H9 (cell line): ENCODE measurements at regions not wholly inside any gene's neighbourhood (a gene's known extent, or its start where the extent isn't known, plus 50 kb on each side); places are given as distances from the start of the nearest gene placed in this dataset.

Experiments
- DNase-seq: peaks from one replicate; pipeline ENCODE4 v3.0.0-alpha.2; 2017
- H2AFZ ChIP-seq: one replicate; pipeline ENCODE4 v1.6.1; 2013; ENCODE audit warnings: mild to moderate bottlenecking, low read length, control low read depth, moderate library complexity
- H2AK5ac ChIP-seq: 2 replicates; pipeline ENCODE4 v1.6.1; 2013; ENCODE audit warnings: low read length, control low read depth, mixed read lengths; ENCODE audit not compliant: insufficient read length
- H2BK120ac ChIP-seq: one replicate; pipeline ENCODE4 v1.6.1; 2013; ENCODE audit warnings: low read depth, mild to moderate bottlenecking, low read length, control low read depth, inconsistent platforms; ENCODE audit not compliant: poor library complexity, severe bottlenecking
- H2BK12ac ChIP-seq: 2 replicates; pipeline ENCODE4 v1.6.1; 2013; ENCODE audit warnings: low read length, control low read depth, mixed read lengths, low read depth; ENCODE audit not compliant: insufficient read length
- H2BK15ac ChIP-seq: 2 replicates; pipeline ENCODE4 v1.6.1; 2013; ENCODE audit warnings: low read depth, low read length, control low read depth
- H2BK20ac ChIP-seq: one replicate; pipeline ENCODE4 v1.6.1; 2013; ENCODE audit warnings: low read depth, mild to moderate bottlenecking, low read length, control low read depth, inconsistent platforms; ENCODE audit not compliant: poor library complexity, severe bottlenecking
- H2BK5ac ChIP-seq: 2 replicates; pipeline ENCODE4 v1.6.1; 2013; ENCODE audit warnings: low read length, control low read depth, mixed read lengths; ENCODE audit not compliant: insufficient read length
- H3K14ac ChIP-seq: 2 replicates; pipeline ENCODE4 v1.6.1; 2013; ENCODE audit warnings: low read length, control low read depth; ENCODE audit not compliant: insufficient read depth
- H3K18ac ChIP-seq: 2 replicates; pipeline ENCODE4 v1.6.1; 2013; ENCODE audit warnings: low read depth, mild to moderate bottlenecking, mixed read lengths, low read length, control low read depth; ENCODE audit not compliant: insufficient read length
- H3K23ac ChIP-seq: 2 replicates; pipeline ENCODE4 v1.6.1; 2013; ENCODE audit warnings: low read length, control low read depth, mixed read lengths, low read depth; ENCODE audit not compliant: insufficient read length
- H3K23me2 ChIP-seq: 2 replicates; pipeline ENCODE4 v1.6.1; 2013; ENCODE audit warnings: low read depth, mild to moderate bottlenecking, mixed read lengths, low read length, control low read depth; ENCODE audit not compliant: insufficient read length, poor library complexity, severe bottlenecking
- H3K27ac ChIP-seq: 2 replicates; pipeline ENCODE4 v1.5.1; 2013; ENCODE audit warnings: low read length, control low read depth, mixed read lengths, low read depth; ENCODE audit not compliant: insufficient read length
- H3K27me3 ChIP-seq: 2 replicates; pipeline ENCODE4 v1.6.1; 2013; ENCODE audit warnings: low read length, control low read depth, inconsistent platforms; ENCODE audit not compliant: insufficient read depth
- H3K4ac ChIP-seq: 2 replicates; pipeline ENCODE4 v1.6.1; 2013; ENCODE audit warnings: low read depth, mild to moderate bottlenecking, control low read depth, inconsistent platforms, low read length, moderate library complexity
- H3K4me1 ChIP-seq: 2 replicates; pipeline ENCODE4 v1.6.1; 2013; ENCODE audit warnings: low read length, control low read depth, inconsistent platforms; ENCODE audit not compliant: insufficient read depth
- H3K4me2 ChIP-seq: 2 replicates; pipeline ENCODE4 v1.6.1; 2013; ENCODE audit warnings: low read length, control low read depth, mixed read lengths; ENCODE audit not compliant: insufficient read length, insufficient read depth
- H3K56ac ChIP-seq: 2 replicates; pipeline ENCODE4 v1.6.1; 2013; ENCODE audit warnings: low read depth, mild to moderate bottlenecking, mixed read lengths, low read length, control low read depth; ENCODE audit not compliant: insufficient read length
- H3K79me1 ChIP-seq: 2 replicates; pipeline ENCODE4 v1.6.1; 2013; ENCODE audit warnings: low read depth, mild to moderate bottlenecking, moderate library complexity, low read length, control low read depth, inconsistent platforms; ENCODE audit not compliant: insufficient read depth, poor library complexity, severe bottlenecking
- H3K79me2 ChIP-seq: 2 replicates; pipeline ENCODE4 v1.6.1; 2013; ENCODE audit warnings: low read length, control low read depth, inconsistent platforms; ENCODE audit not compliant: insufficient read depth
- H3K9ac ChIP-seq: 2 replicates; pipeline ENCODE4 v1.6.1; 2013; ENCODE audit warnings: low read length, control low read depth, mixed read lengths; ENCODE audit not compliant: insufficient read length; ENCODE audit errors: extremely low read depth
- H3K9me3 ChIP-seq: one replicate; pipeline ENCODE4 v1.6.1; 2013; ENCODE audit warnings: low read depth, low read length, inconsistent platforms; ENCODE audit not compliant: control insufficient read depth
- H3T11ph ChIP-seq: one replicate; pipeline ENCODE4 v1.6.1; 2013; ENCODE audit warnings: mild to moderate bottlenecking, low read length, control low read depth, inconsistent platforms
- H4K20me1 ChIP-seq: one replicate; pipeline ENCODE4 v1.6.1; 2013; ENCODE audit not compliant: control insufficient read depth, insufficient read length, insufficient read depth
- H4K5ac ChIP-seq: 2 replicates; pipeline ENCODE4 v1.6.1; 2013; ENCODE audit warnings: low read depth, mild to moderate bottlenecking, mixed read lengths, low read length, control low read depth; ENCODE audit not compliant: insufficient read length
- H4K8ac ChIP-seq: replicated peaks from 2 replicates; pipeline ENCODE4 v1.6.1; 2013; ENCODE audit warnings: low read length, control low read depth, mixed read lengths, low read depth; ENCODE audit not compliant: insufficient read length
- H4K91ac ChIP-seq: 2 replicates; pipeline ENCODE4 v1.6.1; 2013; ENCODE audit warnings: low read depth, mild to moderate bottlenecking, moderate library complexity, mixed read lengths, low read length, control low read depth; ENCODE audit not compliant: insufficient read length
- H3K27ac Mint-ChIP-seq, 3 experiments: 2 replicates in 2 of 3; 3 replicates in 1 of 3; pipeline ENCODE4 v1.8.0; 2020 to 2021; ENCODE audit warnings: mixed read lengths in 3 of 3, mild to moderate bottlenecking in 1 of 3, moderate library complexity in 1 of 3
- H3K27me3 Mint-ChIP-seq: 2 replicates; pipeline ENCODE4 v1.8.0; 2021; ENCODE audit warnings: low read depth, mild to moderate bottlenecking, moderate library complexity, mixed read lengths
- H3K36me3 Mint-ChIP-seq, 3 experiments: 2 replicates in 2 of 3; 3 replicates in 1 of 3; pipeline ENCODE4 v1.8.0; 2020 to 2021; ENCODE audit warnings: low read depth in 3 of 3, mixed read lengths in 3 of 3; ENCODE audit not compliant: insufficient read depth in 1 of 3
- H3K4me1 Mint-ChIP-seq, 2 experiments: 2 replicates each; pipeline ENCODE4 v1.8.0; 2020; ENCODE audit warnings: mixed read lengths in 2 of 2
- H3K4me3 Mint-ChIP-seq, 2 experiments: 2 replicates in 1 of 2; 3 replicates in 1 of 2; pipeline ENCODE4 v1.8.0; 2020 to 2021; ENCODE audit warnings: mild to moderate bottlenecking in 2 of 2, mixed read lengths in 2 of 2, moderate library complexity in 1 of 2
- H3K9me3 Mint-ChIP-seq, 2 experiments: 2 replicates in 1 of 2; 3 replicates in 1 of 2; pipeline ENCODE4 v1.8.0; 2020; ENCODE audit warnings: mild to moderate bottlenecking in 2 of 2, mixed read lengths in 2 of 2, moderate library complexity in 1 of 2
- CTCF ChIP-seq: fragments of 200-600 bp; sonication (generic); conservative IDR thresholded peaks from 3 replicates; pipeline ENCODE4 v1.8.0; 2021; ENCODE audit warnings: antibody characterized with exemption, mild to moderate bottlenecking
- WGBS: extraction: QIAGEN DNeasy Blood & Tissue Kit; methylation state at CpG from one replicate; pipeline ENCODE4 v1.1.7; 2013; ENCODE audit warnings: missing lambda C conversion rate, low lambda C conversion rate, mixed read lengths; ENCODE audit not compliant: insufficient read length; ENCODE audit errors: extremely low coverage; 5-methylcytosine and 5-hydroxymethylcytosine counted together

- no peaks in the 10 kb centered on the region for H3K79me2 ChIP-seq
- no peaks in the 10 kb centered on the region for H3K27me3 Mint-ChIP-seq
- H2AK5ac ChIP-seq, result no peak overlapping the region
These were observed 190.9 kb downstream of the GADD45G start for GRCh38 chr9:89795538-89796195.

More at GRCh38 chr9:89795538-89796195, 190.9 kb downstream of the GADD45G start:
- H3K4me3 Mint-ChIP-seq, result no peak overlapping the region
- Histone ChIP-seq H3K56ac (no peak overlapping the region), H2BK12ac (no peak overlapping the region), H3K23me2 (no peaks in the 10 kb centered on the region), H2BK20ac (no peak overlapping the region), H3K14ac (no peak overlapping the region), H4K5ac (no peak overlapping the region), H4K91ac (no peak overlapping the region), H2BK120ac (no peak overlapping the region), H3K9me3 (no peaks in the 10 kb centered on the region), H3K79me1 (no peaks in the 10 kb centered on the region), H2AFZ (no peak overlapping the region), H4K20me1 (no peaks in the 10 kb centered on the region), H3K4ac (no peak overlapping the region), H3K18ac (no peak overlapping the region), H3K9ac (no peak overlapping the region), H2BK15ac (no peak overlapping the region), H4K8ac (no peak overlapping the region), H3K23ac (no peak overlapping the region), H2BK5ac (no peak overlapping the region), H3K27ac (no peak overlapping the region), H3K4me1 (no peaks in the 10 kb centered on the region), H3K4me2 (no peak overlapping the region), H3K27me3 (no peaks in the 10 kb centered on the region), H3T11ph (no peak overlapping the region)
- H3K27ac Mint-ChIP-seq, result no peak overlapping the region
- no CpG with 5 or more reads among the region's 10 CpGs for WGBS
- H3K9me3 Mint-ChIP-seq, result no peaks in the 10 kb centered on the region; a peak in 1 of 5 replicates
- H3K4me1 Mint-ChIP-seq, result peaks cover 4 to 11% of the 10 kb centered on the region in 2 experiments; a peak in 2 of 4 replicates
- DNase-seq, result no peak
- H3K36me3 Mint-ChIP-seq, result no peaks in the 10 kb centered on the region
- no peak for TF ChIP-seq CTCF
